ENCODE measurements at regions not wholly inside any gene's neighbourhood (a gene's known extent, or its start where the extent isn't known, plus 50 kb on each side); places are given as distances from the start of the nearest gene placed in this dataset.

GRCh38 chr3:31295150-31295765 lies 237.5 kb upstream of the STT3B start:
- no peak for DNase-seq (ENCODE audit: low read depth)
- TF ChIP-seq, protein P1, sequence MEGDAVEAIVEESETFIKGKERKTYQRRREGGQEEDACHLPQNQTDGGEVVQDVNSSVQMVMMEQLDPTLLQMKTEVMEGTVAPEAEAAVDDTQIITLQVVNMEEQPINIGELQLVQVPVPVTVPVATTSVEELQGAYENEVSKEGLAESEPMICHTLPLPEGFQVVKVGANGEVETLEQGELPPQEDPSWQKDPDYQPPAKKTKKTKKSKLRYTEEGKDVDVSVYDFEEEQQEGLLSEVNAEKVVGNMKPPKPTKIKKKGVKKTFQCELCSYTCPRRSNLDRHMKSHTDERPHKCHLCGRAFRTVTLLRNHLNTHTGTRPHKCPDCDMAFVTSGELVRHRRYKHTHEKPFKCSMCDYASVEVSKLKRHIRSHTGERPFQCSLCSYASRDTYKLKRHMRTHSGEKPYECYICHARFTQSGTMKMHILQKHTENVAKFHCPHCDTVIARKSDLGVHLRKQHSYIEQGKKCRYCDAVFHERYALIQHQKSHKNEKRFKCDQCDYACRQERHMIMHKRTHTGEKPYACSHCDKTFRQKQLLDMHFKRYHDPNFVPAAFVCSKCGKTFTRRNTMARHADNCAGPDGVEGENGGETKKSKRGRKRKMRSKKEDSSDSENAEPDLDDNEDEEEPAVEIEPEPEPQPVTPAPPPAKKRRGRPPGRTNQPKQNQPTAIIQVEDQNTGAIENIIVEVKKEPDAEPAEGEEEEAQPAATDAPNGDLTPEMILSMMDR (IDR thresholded peaks at IDR 0.05; ENCODE audit: low read depth, low read length), result no peak
- TF ChIP-seq MAX (IDR thresholded peaks at IDR 0.05; ENCODE audit: low read depth, low read length), result no peak
- TF ChIP-seq MYC (IDR thresholded peaks at IDR 0.05; ENCODE audit: low read depth, low read length), result no peak
- no peak for TF ChIP-seq POLR2A (IDR thresholded peaks at IDR 0.05; ENCODE audit: extremely low read depth, insufficient read length)
- H3K4me3 ChIP-seq (ENCODE audit: low read depth, low read length), result no peak overlapping the region

DNA sequence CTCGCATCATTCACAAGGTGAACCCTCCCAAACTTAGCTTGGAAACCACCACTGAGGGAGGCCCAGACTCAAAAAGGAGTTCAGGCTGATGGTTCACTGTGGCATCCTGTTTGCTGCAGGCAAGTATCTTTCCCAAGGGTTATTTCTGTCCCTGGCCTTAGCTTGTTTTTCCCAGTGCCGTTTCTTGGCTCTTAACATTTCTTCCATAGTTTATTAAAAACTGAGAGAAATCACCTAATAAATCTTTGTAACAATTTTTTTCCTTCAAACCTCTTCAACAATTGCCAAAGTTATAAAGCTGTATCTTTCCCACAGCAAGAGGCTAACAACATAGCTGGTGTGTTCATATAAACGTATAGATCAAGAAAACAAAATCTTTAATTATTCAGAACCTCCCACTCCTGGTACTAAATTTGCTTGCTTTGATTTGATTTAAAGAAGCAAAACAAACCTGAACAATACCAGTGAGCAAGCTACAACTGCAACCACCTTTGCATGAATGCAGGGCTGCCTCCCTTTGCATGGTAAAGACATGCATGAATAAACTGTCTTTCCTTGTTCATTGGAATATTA lies 234.9 kb upstream of the STT3B start:
- DNase-seq (ENCODE audit: low read depth), result no peak
- no peak overlapping the region for H3K4me3 ChIP-seq (ENCODE audit: low read depth, low read length)
- TF ChIP-seq, protein P1 (IDR thresholded peaks at IDR 0.05; ENCODE audit: low read depth, low read length), result no peak

DNA sequence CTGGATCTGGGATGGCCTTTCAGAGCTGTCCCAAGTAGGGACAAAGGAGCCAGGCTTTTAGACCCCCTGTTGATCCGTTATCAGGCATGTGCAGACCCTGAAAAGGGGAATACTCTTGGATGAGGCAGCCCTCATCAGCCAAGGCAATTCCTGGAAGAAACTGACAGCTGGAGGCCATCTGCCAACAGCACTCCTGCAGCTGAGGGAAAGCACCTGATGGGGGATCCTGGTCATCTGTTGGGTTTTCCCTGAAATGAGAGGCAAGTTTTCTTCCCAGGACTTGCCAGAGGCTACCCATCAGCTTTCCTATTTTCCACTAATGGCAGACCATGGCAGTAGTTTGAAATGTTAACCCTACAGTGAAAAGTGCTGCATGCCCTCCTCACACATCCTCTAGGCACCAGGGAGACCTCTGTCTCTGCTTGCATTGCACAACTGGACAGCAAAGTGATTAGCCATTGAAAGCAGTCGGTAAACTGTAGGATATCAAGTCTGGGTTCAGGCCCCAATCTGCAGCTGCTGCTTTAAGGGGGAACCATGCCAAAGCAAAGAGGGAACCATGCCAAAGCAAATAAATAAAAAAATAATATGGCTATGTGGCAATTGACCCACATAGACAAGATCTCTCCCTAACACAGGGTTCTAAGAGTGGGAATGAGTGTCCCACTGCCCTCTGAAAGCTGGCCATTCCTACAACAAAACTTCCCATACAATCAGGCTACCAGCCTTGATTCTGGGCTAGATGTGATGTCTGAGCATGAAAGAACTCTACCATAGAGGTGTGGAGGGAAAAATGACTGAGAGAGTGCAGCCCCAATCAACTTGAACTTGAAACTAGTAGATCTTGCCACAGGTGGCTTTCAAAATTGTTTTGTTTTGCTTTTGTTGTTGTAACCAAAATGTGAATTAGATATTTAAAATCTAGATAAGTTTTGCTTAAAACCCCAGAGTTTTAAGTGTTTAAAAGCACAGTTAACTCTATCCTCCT lies 232.0 kb upstream of the STT3B start:
- H3K4me3 ChIP-seq (ENCODE audit: low read depth, low read length), result no peak overlapping the region
- no peak for DNase-seq (ENCODE audit: low read depth)
- TF ChIP-seq MYC (IDR thresholded peaks at IDR 0.05; ENCODE audit: low read depth, low read length) (no peak), MAX (IDR thresholded peaks at IDR 0.05; ENCODE audit: low read depth, low read length) (no peak), POLR2A (IDR thresholded peaks at IDR 0.05; ENCODE audit: extremely low read depth, insufficient read length) (no peak)
- TF ChIP-seq, protein P1 (IDR thresholded peaks at IDR 0.05; ENCODE audit: low read depth, low read length), result no peak

DNA sequence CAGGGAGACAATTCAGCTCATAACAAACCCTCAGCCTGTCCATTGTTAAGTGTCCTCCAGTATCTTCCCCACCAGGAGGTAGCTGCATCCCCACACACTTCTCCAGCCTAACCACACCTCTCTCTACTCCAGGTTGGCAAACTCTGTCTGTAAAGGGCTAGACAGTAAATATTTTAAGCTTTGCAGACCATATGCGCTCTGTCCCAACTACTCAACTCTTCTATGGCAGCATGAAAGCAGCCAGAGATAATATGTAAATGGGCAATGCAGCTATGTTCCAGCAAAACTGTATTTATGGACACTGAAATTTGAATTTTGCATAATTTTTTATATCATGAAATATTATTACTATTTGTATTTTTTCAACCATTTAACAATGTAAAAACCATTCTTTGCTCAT lies 230.4 kb upstream of the STT3B start:
- no peak overlapping the region for H3K4me3 ChIP-seq (ENCODE audit: low read depth, low read length)
- TF ChIP-seq MYC (IDR thresholded peaks at IDR 0.05; ENCODE audit: low read depth, low read length), result no peak
- no peak for TF ChIP-seq MAX (IDR thresholded peaks at IDR 0.05; ENCODE audit: low read depth, low read length)
- TF ChIP-seq, protein P1 (IDR thresholded peaks at IDR 0.05; ENCODE audit: low read depth, low read length), result no peak
- TF ChIP-seq POLR2A (IDR thresholded peaks at IDR 0.05; ENCODE audit: extremely low read depth, insufficient read length), result no peak
- DNase-seq (ENCODE audit: low read depth), result no peak

DNA sequence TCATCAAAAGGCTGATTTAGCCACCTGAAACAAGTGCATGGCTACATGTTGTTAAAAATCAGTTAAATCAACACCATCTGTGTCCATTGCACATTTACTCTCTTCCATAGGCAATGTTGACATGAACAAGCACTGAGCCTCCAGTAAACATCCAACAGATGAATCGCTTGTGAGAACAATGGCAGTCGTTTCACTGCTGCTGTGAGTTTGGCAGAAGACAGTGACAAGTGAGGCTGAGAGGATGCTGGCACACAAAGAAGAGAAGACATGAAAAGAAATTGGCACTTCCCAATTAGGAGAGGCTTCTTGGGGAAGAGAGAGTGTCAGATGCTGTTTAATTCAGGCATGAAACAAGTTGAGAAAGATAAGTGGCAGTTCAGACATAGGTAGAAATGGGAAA lies 227.4 kb upstream of the STT3B start:
- no peak for TF ChIP-seq MYC (IDR thresholded peaks at IDR 0.05; ENCODE audit: low read depth, low read length)
- no peak for TF ChIP-seq MAX (IDR thresholded peaks at IDR 0.05; ENCODE audit: low read depth, low read length)
- TF ChIP-seq POLR2A (IDR thresholded peaks at IDR 0.05; ENCODE audit: extremely low read depth, insufficient read length), result no peak
- TF ChIP-seq, protein P1 (IDR thresholded peaks at IDR 0.05; ENCODE audit: low read depth, low read length), result no peak
- no peak for DNase-seq (ENCODE audit: low read depth)
- no peak overlapping the region for H3K4me3 ChIP-seq (ENCODE audit: low read depth, low read length)
